ENCODE measurements at regions not wholly inside any gene's neighbourhood (a gene's known extent, or its start where the extent isn't known, plus 50 kb on each side); places are given as distances from the start of the nearest gene placed in this dataset.

DNA sequence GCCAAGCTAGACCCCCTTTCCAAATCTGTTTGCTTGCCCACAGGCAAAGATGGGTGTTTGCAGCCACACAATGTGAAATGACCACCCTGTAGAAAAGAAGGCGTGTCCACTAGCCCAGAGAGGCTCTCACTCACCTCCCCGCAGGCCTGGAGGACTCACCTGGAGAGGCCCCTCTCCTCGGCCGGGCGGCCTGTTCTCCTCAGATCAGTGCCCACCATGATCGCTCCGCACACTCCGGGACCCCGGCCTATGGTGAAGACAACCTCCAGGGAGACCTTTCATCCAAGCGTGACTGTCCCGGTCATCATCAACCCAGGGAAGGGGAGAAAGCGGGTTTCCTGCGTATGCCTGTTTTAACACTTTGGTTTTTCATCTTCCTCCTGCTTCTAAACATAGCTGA, 328.7 kb upstream of the SALL3 start:
- H3K36me3 ChIP-seq, result no peaks in the 10 kb centered on the region
- H3K27ac ChIP-seq, result no peak overlapping the region
- no peak for DNase-seq (ENCODE audit: low spot score)
- H3K27me3 ChIP-seq (replicated peaks; ENCODE audit: insufficient read depth), result no peaks in the 10 kb centered on the region
- H3K4me3 ChIP-seq, result no peak overlapping the region
- no peaks in the 10 kb centered on the region for H3K4me1 ChIP-seq (ENCODE audit: control insufficient read depth in 1 of 2, low read depth in 2 of 2)
- TF ChIP-seq, protein P1, sequence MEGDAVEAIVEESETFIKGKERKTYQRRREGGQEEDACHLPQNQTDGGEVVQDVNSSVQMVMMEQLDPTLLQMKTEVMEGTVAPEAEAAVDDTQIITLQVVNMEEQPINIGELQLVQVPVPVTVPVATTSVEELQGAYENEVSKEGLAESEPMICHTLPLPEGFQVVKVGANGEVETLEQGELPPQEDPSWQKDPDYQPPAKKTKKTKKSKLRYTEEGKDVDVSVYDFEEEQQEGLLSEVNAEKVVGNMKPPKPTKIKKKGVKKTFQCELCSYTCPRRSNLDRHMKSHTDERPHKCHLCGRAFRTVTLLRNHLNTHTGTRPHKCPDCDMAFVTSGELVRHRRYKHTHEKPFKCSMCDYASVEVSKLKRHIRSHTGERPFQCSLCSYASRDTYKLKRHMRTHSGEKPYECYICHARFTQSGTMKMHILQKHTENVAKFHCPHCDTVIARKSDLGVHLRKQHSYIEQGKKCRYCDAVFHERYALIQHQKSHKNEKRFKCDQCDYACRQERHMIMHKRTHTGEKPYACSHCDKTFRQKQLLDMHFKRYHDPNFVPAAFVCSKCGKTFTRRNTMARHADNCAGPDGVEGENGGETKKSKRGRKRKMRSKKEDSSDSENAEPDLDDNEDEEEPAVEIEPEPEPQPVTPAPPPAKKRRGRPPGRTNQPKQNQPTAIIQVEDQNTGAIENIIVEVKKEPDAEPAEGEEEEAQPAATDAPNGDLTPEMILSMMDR (IDR thresholded peaks at IDR 0.05), result no peak
- H3K9me3 ChIP-seq, result no peaks in the 10 kb centered on the region
- ATAC-seq (ENCODE audit: insufficient number of reproducible peaks, low FRiP score, low read depth), result no peak

DNA sequence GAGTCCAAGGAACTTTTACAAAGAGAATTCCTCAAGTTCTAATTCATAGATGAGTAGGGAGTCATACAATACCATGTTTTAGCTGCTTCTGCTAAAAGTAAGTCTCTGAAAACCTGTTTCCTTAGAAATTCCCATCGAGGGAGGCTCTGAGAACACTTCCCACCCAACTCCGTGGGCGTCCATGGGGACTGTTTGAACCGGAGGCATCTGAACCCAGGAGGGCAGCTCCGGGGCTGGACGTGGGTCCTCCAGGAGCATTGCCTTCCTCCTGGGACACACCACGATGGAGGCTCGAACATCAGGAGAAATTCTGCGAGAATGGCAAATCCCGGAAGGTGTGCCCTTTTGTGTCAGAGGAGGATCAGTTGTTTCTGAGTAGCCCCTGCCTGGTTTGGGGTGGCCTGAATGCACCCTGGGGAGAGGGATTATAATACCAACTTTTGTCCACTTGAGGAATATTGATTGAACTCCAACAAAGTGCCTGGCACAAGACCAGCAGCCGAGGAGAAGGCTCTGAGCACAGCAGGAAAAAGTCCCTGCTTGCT, 327.5 kb upstream of the SALL3 start:
- H3K27me3 ChIP-seq (replicated peaks; ENCODE audit: insufficient read depth), result no peaks in the 10 kb centered on the region
- H3K4me1 ChIP-seq (ENCODE audit: control insufficient read depth in 1 of 2, low read depth in 2 of 2), result no peaks in the 10 kb centered on the region
- no peaks in the 10 kb centered on the region for H3K9me3 ChIP-seq
- no peak for DNase-seq (ENCODE audit: low spot score)
- H3K36me3 ChIP-seq, result no peaks in the 10 kb centered on the region
- H3K27ac ChIP-seq, result no peak overlapping the region
- no peak for ATAC-seq (ENCODE audit: insufficient number of reproducible peaks, low FRiP score, low read depth)
- no peak overlapping the region for H3K4me3 ChIP-seq
- TF ChIP-seq, protein P1 (IDR thresholded peaks at IDR 0.05), result no peak

DNA sequence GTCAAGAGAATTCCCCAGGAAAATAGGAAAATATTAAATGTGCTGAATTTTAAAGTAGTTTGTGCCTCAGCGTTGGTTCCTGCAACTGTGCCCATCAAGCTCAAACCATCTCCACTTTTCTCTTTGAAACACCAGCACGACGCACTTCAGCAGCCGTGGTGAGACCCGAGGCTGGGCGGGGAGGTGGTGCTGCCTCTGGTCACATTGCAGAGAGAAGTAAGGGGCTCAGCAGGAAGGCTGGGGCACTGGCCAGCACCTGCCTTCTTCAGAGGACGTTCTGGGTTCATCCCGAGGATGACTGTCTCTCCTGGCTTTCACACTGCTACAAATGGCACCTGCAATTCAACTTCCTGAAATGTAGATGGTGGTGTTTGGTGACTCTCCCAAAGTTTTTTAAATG, 323.7 kb upstream of the SALL3 start:
- TF ChIP-seq, protein P1 (IDR thresholded peaks at IDR 0.05), result no peak
- H3K4me1 ChIP-seq (ENCODE audit: control insufficient read depth in 1 of 2, low read depth in 2 of 2), result no peaks in the 10 kb centered on the region
- H3K27ac ChIP-seq, result no peak overlapping the region
- no peaks in the 10 kb centered on the region for H3K9me3 ChIP-seq
- no peaks in the 10 kb centered on the region for H3K27me3 ChIP-seq (replicated peaks; ENCODE audit: insufficient read depth)
- no peak for ATAC-seq (ENCODE audit: insufficient number of reproducible peaks, low FRiP score, low read depth)
- no peak overlapping the region for H3K4me3 ChIP-seq
- H3K36me3 ChIP-seq, result no peaks in the 10 kb centered on the region
- no peak for DNase-seq (ENCODE audit: low spot score)

DNA sequence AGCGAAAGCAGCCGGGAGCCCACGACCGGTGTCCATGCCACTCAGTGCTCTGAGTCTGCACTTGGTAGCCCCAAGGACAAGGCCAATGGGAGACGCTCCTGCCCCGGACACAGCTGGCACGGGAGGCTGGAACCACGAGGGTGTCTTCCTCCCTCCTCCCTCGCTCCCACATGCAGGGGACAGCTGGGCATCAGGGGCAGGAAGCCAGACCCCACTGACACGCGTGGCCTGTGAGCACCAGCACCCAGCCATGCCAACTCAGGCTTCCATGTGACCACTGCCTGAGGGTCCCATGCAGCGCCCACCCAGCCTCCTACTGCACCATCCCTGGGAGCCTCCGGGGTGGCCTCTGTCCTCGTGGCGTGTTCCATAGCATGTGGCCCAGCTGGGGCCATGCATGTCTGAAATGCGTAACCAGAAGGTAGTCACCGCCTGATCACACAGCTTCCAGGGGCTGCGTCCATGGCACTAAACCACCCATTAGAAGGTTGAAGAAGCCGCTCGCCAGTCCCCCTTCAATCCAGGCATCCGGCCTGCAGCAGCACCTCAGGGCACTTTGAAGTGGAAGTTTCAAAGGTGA, 323.2 kb upstream of the SALL3 start:
- Histone ChIP-seq H3K4me3 (no peak overlapping the region), H3K36me3 (no peaks in the 10 kb centered on the region), H3K27me3 (replicated peaks; ENCODE audit: insufficient read depth) (no peaks in the 10 kb centered on the region), H3K4me1 (ENCODE audit: control insufficient read depth in 1 of 2, low read depth in 2 of 2) (no peaks in the 10 kb centered on the region), H3K9me3 (no peaks in the 10 kb centered on the region), H3K27ac (no peak overlapping the region)
- no peak for ATAC-seq (ENCODE audit: insufficient number of reproducible peaks, low FRiP score, low read depth)
- TF ChIP-seq, protein P1 (IDR thresholded peaks at IDR 0.05), result no peak
- DNase-seq (ENCODE audit: low spot score), result no peak

DNA sequence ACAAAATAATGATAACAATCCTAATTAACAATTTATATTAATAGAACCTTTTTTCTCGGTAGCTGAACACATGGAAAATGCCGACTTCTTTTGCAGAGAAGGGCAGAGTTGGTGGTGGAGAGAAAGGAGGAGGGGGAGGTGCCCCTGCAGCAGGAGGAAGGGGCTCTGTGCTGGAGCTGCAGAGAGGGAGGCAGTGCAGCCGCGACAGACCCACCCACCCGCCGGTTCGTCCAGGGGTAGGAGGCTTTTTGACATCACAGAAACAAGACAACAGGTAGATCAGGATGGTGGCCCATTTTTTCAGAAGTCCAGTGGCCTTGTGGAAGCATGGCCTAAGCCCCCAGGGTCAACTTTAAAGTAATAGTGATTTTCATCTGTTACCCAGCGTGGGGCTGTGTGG, 321.1 kb upstream of the SALL3 start:
- Histone ChIP-seq H3K4me1 (ENCODE audit: control insufficient read depth in 1 of 2, low read depth in 2 of 2) (no peaks in the 10 kb centered on the region), H3K36me3 (no peaks in the 10 kb centered on the region), H3K4me3 (no peak overlapping the region), H3K27me3 (replicated peaks; ENCODE audit: insufficient read depth) (no peaks in the 10 kb centered on the region), H3K9me3 (no peaks in the 10 kb centered on the region), H3K27ac (no peak overlapping the region)
- TF ChIP-seq, protein P1 (IDR thresholded peaks at IDR 0.05), result no peak
- DNase-seq (ENCODE audit: low spot score) (no peak), ATAC-seq (ENCODE audit: insufficient number of reproducible peaks, low FRiP score, low read depth) (no peak)
